ENCODE measurements at regions not wholly inside any gene's neighbourhood (a gene's known extent, or its start where the extent isn't known, plus 50 kb on each side); places are given as distances from the start of the nearest gene placed in this dataset.

- no peak for TF ChIP-seq CTCF (IDR thresholded peaks at IDR 0.05)
- no peak for TF ChIP-seq CBFB (CRISPR knock-in tag; IDR thresholded peaks at IDR 0.05; ENCODE audit: low read depth)
Measured at GRCh38 chr5:116772152-116772501, 197.5 kb upstream of the SEMA6A start.
